NCI-H82 treated with DMSO at 0.1 percent for 48 hours (cell line): ENCODE measurements at regions not wholly inside any gene's neighbourhood (a gene's known extent, or its start where the extent isn't known, plus 50 kb on each side); places are given as distances from the start of the nearest gene placed in this dataset.
"Not testable (repeated sequence)": the region's sequence is repeated elsewhere in the genome, so short reads cannot be mapped to it uniquely, and the experiment has no call there.

Source experiments
- DNase-seq: peaks from one replicate; lab custom pipeline; 2025; ENCODE audit not compliant: unreplicated experiment; lab: John Stamatoyannopoulos, UW

DNA sequence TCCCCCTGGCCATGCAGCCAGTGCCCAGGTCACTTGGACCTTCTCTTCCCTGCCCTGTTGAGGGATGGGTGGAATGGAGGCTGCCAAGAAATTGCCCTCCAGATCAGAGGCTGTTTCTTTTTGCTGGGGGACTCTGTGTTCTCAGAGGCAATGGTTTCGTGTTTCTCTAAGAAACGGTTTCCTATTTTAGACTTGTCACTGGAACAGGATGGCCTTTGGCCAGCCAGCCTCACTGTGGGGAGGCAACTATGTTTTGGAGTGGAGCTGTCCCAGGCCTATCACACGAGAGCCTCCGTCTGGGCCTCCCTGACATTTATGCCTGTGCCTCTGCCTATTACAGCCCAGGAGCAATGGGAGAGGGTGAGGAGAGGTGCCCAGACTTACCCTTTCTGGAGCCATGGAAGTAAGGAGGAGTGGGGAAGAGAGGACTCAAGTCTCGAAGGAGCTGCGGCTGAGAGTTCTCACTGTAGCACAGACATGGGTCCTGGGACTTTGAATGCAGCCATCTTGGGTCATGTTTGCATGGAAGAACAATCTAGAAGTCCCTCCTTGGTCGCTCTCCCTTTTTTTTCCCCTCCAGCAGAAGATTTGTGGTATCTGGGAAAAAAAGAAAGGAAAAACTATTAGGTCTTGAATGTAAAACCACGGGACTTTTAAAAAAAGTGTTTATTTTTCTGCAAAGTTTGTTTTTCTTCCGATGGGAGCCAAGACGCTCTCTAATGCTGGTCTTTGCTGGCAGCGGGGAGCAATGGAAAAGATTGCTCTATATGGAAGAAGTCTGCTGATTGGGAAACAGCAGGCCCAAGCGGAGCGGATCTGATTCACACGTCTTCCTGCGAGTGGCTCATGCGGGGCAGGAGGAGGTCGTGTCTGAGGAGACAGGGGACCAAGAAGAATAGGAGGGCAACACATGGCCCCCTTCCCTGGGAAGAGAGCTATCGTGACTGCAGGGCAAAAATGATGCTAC lies 219.2 kb downstream of the FOXD2 start:
- DNase-seq: no peak

DNA sequence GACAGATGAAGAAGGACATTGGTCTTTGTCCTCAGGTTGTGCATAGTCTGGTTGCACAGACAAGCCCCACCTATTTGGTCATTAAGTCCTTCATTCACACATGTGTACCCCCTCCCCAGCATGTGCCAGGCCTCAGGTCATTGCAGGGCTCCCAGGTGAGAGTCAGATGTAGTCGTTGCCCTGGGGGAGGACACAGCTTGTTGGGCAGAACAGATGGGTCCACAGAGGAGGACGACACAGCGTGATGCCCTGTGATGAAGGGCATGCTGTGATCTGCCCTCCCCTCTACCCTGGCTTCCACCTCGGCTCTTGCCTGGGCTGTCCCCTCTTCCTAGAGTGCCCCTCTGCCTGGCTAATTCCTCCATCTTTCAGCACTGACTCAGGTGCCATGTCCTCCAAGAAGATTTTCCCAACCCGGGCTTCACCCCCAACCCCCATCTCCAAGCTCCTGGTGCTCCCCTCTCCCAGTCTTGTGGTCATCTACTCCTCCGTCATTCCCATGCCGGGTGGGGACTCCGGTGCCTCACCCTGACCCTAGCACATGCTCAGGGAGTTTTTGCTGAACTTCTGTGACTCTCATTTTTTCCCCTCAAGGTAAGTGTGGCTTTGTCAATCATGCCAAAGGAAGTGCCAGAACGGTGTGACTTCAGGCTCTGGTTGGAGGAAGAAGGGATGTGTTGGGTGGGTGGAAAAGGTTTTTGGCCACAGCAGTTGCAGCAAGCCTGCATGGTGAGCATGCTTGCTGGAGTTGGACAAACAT lies 220.5 kb downstream of the FOXD2 start:
- DNase-seq: no peak

DNA sequence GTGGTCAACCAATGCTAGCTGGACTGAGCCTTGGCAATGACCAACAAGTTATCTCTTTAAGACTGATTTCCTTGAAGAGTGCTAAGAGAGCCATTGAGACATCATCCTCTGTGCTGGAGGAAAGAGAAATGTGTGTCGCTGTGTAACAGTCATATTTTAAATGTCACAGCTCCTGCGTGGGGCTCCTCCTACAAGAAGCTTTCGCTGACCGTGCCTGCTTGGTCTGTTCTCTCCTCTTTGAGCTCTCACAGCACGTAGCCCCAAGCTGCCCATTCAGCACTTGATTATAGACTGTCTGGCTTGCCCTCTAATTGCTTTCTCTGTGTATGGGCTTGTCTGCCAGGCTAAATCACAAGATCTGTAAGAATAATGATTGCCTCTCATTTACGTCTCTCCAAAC lies 221.3 kb downstream of the FOXD2 start:
- DNase-seq: no peak

DNA sequence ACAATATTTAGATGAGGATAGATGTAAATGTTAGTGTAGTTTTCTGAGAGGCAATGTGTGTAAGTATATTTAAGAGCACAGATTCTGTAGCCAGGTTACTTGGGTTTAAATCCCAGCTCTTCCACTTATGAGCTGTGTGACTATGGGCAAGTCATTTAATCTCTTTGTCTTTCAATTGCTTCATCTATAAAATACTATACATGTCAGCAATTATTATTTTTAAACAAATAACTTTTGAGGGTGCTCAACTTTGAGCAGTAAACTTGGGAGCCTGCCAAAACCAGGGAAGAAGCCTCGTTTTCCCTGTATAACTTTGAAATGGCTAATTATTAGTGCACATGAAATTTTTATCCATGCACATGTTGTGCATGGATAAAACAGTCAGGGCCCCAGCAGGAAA lies 222.8 kb downstream of the FOXD2 start:
- DNase-seq: no peak

DNA sequence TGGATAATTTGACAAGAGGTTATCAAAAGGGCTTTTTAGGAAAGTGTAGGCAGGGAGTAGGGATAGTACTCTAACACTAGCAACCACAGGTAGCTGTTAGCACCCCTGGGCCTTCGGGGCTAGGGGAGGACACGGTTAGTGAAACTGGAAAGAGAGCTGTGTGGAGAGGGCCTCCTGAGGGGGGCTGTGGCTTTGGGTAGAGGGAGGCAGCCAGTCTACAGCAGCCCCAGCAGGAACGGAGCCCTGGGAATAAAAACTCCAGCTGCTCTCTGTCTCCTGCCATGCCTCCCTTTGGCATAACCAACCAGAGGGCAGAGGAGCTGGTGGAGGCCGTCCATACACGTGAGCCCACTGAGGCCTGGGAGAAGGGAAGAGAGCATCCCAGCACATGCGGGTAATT lies 223.2 kb downstream of the FOXD2 start:
- no peak for DNase-seq

DNA sequence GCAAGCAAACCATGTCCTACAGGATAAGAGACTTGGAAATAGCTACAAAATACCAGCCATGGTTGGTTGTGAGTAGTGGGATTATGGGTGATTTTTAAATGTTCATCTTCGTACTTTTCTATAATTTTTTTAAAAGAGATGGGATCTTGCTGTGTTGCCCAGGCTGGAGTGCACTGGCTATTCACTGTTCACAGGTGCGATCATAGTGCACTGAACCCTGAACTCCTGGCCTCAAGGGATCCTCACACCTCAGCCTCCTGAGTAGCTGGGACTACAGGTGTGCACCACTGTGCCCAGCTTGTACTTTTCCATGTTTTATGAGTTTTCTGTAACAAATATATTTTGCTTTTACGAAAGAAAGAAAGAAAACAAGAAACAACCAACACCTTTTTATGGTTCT lies 224.2 kb downstream of the FOXD2 start:
- DNase-seq: no peak

DNA sequence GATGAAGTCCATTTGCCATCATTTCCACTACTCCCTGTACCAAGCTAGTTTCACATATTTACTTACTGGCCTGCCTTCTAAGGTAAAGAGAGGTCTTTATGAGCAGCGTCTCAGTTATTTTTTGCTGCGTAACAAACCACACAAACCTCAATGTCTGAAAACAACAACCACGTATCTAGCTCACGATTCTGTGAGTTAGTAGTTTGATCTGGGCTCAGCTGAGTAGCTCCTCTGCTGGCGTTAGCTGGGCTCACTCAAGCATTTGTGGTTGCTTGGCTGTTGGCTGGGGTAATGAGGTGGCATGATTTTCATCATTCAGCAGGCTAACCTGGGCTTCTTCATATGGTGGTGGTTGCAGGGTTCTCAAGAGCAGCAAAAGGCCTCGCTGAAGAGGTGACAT lies 225.4 kb downstream of the FOXD2 start:
- no peak for DNase-seq

DNA sequence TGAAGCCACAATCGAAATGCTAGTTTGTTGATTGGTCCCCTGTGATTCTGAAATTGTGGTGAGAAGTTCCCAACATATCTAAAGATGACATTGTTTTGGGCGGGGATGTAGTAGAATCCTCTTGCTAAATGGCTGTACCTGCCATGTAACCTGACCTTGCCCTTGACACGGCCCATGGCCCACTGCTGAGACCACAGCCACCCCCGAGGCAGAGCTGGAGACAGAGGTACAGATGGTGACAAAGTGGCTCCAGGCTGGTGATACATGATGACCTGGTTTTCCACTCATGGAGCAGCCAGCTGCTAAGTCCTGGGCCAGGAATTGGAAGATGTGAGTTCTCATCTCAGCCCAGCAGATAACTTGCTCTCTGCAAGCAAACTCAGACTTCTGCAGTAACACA lies 226.5 kb downstream of the FOXD2 start:
- no peak for DNase-seq

DNA sequence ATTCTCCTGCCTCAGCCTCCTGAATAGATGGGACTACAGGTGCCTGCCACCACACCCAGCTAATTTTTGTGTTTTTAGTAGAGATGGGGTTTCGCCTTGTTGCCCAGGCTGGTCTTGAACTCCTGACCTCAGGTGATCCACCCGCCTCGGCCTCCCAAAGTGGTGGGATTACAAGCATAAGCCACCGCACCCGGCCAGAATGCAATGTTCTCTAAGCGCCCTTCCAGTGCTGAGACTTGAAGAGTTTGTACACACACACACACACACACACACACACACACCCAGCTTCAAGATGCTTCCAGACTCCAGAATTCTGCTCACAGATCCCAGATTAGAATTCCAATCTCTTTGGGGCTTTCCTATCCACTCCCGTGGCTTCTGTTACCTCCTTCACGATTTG lies 227.1 kb downstream of the FOXD2 start:
- DNase-seq: not testable (repeated sequence)

DNA sequence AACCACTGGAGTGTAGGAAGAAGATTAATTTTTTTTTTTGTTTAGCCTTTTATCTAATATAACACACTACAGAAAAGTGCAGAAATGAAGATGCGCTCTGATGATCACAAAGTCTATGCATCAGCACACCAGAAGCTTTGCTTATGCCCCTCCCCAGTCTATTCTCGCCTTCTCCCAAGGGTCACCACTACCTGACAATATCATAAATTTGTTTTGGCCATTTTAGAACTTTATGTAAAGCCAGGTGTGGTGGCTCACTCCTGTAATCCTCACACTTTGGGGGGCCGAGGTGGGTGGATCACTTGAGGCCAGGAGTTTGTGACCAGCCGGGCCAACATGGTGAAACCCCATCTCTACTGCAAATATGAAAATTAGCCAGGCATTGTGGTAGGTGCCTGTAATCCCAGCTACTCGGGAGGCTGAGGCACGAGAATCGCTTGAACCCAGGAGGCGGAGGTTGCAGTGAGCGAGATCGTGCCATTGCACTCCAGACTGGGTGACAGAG lies 231.3 kb downstream of the FOXD2 start:
- DNase-seq: no peak

DNA sequence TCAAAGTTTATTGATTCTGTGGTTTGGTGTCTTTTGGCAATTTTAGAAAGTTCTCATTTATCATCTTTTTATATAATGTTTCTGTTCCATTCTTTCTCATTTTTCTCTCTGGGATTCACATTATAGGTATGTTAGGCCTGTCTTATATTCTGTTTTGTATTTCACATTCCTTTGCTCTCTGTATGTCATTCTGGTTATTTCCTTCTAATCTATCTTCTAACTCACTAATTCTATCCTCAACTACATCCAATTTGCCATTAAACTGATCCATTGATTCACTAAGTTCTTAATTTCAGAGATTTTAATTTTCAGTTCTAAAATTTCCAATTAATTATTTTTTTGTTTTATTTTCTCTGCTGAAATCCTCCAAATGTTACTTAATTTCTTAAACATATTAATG lies 234.8 kb downstream of the FOXD2 start:
- no peak for DNase-seq

DNA sequence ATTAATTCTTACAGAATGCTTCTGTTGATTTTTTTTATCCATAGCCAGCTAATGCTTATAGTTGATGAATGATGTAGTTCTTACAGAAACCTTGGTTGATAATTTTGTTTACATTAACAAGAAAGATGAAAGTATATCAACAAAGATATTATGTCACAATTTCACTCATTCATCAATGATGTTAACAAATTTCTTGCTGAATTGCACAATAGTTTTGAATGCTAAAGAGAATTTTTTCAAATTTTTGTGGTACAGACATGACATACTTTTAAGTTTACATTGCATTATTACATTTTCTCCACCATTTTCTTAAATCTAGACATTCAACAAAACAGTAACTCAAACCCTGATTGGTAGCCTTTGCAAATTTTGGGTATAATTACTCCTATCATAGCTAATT lies 236.3 kb downstream of the FOXD2 start:
- no peak for DNase-seq

DNA sequence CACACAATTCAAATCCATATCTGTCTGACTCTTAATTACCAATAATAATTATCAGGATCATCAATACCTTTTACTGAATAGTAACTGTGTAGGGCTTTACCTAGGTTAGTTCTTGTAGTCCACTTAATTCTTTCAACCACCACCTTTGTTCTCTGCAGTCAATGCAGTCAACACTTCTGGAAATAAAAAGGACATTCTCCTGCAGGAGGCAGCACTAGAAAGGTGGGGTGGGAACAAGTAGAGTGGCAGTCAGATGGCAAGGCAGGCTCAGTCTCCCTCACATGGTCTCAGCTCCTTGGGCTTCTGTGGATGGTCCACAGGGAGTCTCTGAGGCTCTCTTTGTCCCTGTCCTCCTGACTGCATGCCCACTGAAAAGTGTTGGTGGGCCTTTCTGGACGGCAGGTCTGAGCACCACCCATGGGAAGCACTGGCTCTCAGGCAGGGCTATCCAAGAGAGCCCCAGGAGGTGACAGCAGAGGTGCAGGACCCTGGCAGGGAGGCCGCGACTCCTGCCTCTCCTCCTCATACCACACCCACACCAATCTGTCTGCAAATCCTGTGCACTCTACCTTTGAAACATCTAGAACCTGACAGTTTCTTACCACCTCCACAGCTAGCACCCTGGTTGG lies 237.3 kb downstream of the FOXD2 start:
- DNase-seq: no peak

DNA sequence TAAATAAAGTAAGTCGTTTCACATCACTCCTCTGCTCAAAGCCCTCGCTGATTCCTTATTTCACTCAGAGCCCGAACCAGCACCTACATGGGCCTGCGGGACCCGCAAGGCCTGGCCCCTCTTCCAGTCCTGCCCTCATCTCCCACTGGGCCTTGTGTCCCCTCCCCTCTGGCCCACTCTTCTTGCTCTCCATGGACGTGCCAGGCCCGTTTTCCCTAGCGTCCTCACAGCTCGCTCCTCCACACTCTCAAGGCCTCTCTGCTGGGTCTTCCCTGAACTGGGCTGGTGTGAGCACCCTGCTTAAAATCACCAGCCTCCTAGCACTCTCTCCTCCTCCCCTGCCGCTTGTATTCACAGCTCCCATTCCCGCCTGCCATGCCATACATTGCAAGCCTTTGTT lies 237.9 kb downstream of the FOXD2 start:
- no peak for DNase-seq

DNA sequence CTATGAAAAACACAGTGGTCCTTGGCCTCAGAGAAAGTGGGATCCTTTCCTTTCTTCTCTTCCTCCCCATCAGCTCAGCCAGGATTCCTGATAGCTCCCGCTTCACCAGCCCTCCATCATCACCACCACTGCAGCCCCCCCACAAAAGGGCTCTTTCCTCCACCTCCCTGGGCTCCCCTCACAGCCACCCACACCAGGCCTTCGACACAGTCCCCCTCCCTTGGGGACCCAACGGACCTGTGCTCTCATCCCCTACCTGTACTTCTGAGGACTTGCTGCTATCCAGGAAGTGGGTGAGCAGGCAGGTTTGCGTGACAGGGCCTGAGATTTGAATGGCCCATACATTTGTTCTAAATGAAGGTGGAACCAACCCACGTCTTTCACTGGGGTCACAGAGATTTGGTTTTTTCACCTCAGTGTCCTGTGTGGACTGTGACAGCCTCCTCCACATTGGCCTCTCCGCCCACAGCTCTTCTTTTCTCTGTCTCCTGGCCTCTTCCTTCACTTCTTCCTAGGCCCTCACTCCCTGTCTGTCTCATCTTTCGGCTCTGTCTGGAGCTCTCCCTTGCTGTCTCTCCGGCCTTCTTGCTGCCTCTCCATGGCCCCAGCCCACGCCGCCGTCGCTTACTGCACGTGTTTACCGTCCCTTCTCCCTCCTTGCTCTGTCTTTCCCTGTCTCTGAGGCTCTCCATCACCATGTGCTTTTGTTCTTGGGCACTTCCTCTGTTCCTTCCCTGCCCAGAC lies 238.6 kb downstream of the FOXD2 start:
- DNase-seq: no peak

DNA sequence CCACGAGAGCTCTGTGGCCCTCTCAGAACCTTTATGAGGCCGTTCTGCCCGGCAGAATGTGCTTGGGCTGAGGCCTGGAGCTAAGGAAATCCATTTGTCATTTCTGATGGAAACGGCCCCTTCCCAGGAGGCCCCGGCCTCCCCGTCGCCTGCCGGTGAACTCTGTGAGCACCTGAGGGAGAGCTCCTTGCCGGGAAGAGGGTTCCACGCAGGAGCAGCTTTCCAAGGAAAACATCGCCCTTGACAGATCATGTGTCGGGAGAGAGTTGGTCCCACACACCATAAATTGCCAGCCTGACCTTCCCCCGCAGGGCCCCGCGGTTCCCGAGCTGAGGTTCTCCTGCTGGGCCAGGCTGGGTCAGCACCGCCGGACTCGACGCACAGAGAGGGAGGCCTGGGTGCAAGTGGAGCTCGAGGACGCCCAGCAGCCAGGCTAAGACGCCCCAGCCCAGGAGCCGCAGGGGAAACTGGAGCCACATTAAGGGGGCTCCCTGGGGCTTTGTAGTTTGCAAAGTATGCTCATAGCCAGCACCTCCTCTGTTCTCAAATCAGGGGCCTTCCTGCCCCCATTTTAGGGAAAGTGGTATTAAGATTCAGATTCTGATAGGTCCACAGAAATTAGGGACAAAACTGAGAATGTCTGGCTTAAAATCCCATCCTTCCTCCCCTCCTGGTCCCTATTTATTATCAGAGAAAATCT lies 239.5 kb downstream of the FOXD2 start:
- no peak for DNase-seq

DNA sequence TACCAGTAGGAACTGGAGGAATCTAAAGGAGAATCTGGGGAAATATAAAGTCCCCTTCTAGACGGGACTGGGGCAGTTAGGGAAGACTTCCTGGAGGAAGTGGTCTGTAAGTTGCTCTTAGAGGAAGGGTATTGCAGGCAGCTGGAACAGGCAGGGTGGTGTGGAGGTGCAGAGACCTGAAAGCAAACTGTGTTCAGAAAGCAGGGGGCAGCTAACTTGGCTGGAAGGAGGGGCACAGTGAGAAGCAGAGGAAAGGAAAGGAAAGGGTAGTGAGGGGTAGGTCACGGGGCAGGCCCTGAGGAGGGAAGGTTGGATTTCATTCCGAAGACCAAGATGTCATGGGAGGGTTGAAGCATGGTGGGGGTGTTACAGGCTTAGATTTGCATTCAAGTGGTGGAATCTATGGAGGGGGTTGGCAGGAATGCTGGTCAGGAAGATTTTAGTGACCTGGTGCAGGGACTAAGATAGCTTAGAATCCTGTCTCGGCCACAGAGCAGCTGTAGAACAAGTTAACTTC lies 240.7 kb downstream of the FOXD2 start:
- no peak for DNase-seq

DNA sequence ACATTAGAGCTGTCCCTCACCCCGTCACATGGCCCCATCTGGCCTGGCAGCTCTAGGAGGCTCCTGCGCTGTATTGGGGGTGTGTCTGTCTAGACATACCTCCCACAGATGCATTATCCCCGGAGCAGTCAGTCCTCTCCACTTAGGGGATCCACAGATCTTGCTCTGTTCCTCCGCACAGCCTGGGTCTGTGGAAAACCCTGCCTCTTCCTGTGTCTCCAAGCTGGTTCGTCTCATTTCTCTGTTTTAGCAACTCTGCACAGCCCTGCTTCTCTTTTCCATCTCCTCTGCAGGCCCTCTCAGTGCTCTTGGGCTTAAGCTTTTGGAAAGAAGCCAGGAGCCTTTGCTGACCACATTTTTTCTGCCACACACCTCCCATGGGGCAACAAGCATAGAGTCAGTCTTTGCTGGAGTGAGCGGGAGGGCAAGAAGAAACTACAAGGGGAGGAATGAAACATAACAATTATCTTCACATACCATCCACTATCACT lies 241.5 kb downstream of the FOXD2 start:
- DNase-seq: no peak

DNA sequence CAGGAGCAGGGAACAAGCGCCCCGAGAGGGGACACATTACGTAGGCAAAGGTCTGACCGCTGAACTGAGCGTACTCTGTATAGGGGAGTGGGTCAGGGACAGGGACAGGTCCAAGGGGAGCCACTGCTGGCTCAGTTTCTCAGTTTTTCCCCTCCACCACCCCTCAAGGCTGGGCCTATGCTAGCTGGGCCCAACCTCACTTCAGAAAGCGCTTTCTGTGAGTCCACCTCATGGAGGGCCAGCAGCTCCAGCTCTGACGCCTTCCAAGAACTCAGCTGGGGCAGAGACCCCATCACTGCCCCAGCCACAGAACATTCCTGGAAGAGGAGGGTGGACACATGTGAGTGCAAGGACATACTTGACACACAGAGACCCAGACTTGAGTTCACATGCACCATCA lies 242.0 kb downstream of the FOXD2 start:
- DNase-seq: no peak
